HG03442 (cell line): ENCODE measurements at regions not wholly inside any gene's neighbourhood (a gene's known extent, or its start where the extent isn't known, plus 50 kb on each side); places are given as distances from the start of the nearest gene placed in this dataset.
A peak's percentile ranks its signal among the peaks of the same experiment; 100 is the strongest.

Experiments used
- ATAC-seq: cut with Tn5 transposase; IDR thresholded peaks from one replicate; pipeline ENCODE4 v1.9.1; 2021; ENCODE audit warnings: mild to moderate bottlenecking, moderate library complexity; ENCODE audit not compliant: unreplicated experiment

- ATAC-seq, result no peak
Measured at GRCh38 chrX:10047133-10047532, 80.0 kb downstream of the CLDN34 start.

- ATAC-seq, result no peak
Measured at GRCh38 chrX:10047631-10048030, 80.5 kb downstream of the CLDN34 start.

- no peak for ATAC-seq
Measured at GRCh38 chrX:10048076-10048475, 80.9 kb downstream of the CLDN34 start.

GRCh38 chrX:10048707-10049106 is 81.5 kb downstream of the CLDN34 start:
- ATAC-seq, result no peak

DNA sequence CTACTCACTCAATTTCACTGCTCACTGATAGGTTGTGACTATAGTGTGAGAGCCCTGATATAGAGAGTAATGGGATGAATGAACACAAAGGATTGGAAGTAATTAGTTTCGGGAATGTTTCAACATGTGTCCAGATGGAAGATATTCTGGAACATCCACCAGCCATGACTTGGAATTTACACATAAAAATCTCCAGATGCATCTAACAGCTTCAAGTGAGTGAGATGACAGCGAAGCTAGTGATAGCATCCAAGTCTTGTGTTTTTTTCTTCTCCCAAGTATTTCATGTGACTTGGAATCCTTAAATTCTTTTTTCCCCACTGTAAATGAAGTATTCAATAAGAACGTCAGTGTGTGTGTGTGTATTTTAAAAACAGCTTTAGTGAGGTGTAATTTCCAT is 82.1 kb downstream of the CLDN34 start:
- no peak for ATAC-seq

DNA sequence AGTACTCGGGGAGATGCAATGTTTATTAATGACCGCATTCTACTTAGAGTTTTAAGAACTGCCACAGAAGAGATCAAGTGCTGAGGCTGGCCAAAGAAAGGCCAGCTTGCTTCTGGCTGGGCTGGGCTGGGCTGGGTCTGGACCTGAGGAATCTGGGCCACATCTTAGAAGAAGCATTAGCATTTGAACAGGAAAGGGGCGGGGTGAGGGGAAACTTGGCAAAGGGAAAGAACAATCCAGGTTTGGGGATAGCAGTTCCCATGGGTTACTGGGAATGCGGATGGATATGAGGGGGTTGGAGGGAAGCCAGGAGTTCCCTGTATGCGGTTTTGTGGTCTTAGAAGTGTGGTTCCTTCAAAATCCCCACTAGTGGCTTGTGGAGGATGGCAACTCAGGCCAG is 83.3 kb downstream of the CLDN34 start:
- ATAC-seq, result no peak

DNA sequence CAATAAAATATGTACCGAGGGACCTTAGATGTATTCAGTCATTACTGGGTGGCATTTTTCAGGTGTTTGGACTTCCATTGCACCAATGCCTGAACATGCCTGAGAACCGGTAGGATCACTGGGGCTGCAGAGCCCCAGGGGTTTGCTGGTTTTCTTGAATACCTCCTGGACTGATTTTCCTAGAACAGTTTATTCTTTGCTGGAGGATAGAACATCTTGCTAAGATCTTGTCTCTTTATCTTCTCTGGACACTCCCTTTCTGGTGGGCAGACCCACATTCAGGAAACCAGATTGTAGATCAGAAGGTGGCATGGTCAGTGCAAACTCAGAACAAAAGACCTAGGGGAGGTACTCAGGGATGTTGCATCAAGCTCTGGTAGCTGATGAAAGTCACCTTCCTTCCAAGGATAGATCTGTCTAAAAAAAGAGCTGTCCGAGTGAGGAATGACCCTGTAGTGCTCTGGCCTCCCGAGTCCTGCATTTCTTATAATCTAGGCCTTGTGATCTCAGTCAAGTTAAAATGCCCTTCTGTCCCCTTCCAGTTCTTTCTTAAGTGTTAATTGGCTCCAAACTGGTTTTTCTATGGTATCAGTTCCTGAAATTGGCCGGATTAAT is 84.8 kb downstream of the CLDN34 start:
- ATAC-seq, result no peak

GRCh38 chrX:10052906-10053625 is 85.9 kb downstream of the CLDN34 start:
- no peak for ATAC-seq

GRCh38 chrX:10054396-10054795 is 87.2 kb downstream of the CLDN34 start:
- ATAC-seq, result no peak

- ATAC-seq, result no peak
Measured at GRCh38 chrX:10055430-10055829, 88.3 kb downstream of the CLDN34 start.

- peak; percentile 90 for ATAC-seq
Measured at GRCh38 chrX:10062352-10062751, 94.4 kb upstream of the CLCN4 start.

DNA sequence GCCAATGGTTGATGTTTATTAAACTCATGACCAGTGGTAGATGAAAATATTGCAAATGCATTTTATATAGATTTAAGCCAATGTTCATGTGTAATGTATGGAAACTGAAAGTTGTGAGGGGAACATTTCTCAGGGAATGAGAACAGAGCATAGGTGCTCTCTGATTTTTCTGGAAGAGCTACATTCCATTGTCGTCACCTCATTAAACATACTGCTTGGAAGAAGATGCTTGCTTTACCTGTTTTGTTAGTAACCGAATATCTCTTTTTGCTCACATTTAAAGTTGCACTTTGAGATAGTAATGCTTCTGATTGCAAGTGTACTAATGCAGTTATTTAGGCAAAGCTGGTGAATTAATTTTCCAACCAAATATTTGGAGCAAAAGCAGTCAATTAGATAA is 93.8 kb upstream of the CLCN4 start:
- ATAC-seq, result no peak

DNA sequence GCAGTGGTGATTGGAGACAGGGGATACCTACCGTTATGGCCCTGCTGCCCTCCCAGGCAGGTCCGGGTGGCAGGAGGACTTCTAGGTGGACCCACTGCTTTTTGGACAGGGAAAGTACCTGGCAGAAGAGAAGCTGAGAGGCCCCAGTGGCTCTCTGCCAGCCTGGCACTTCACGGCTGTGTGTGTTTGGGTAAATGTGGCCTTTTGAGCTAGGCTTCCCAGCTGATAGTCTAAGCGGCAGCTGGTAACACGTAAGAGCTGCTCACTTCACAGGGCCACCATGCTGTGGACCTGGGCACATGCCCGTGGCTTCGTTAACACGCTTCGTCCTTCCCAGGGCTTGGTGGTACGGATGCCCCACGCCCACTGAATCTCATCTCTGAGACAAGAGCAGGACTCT is 92.0 kb upstream of the CLCN4 start:
- ATAC-seq, result no peak

- ATAC-seq, result no peak
Measured at GRCh38 chrX:10070714-10071436, 85.9 kb upstream of the CLCN4 start.

DNA sequence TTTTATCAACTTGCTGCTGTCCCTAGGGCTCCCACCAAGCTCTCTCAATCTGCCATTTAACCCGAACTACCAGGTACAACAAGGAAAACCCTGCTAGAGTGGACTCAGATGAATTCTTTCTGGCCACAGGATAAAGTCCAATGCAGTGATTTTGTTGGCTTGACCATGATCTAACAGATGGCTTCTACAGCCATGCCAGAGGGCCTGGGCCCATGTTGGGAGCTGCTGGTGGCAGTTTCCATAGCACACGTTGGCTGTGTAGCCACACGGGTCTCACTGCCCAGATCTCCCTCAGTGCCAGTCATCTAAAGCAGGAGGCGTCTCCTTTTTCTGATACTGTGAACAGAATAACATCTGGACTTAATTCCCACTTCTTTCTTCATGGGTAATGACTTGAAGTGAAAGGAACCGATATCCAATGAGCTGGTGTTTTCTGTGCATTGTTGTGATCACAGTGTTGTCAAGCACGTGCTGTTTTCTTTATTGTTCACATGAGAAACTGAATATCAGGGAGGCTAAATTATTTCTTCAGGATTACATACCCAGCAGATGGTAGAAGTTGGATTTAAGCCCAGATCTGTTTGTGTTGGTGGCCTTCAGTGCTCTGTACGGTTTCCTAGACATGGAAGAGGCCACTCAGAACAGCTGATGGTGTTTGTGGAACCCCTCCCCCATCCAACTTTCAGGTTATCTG is 85.2 kb upstream of the CLCN4 start:
- ATAC-seq, result no peak

DNA sequence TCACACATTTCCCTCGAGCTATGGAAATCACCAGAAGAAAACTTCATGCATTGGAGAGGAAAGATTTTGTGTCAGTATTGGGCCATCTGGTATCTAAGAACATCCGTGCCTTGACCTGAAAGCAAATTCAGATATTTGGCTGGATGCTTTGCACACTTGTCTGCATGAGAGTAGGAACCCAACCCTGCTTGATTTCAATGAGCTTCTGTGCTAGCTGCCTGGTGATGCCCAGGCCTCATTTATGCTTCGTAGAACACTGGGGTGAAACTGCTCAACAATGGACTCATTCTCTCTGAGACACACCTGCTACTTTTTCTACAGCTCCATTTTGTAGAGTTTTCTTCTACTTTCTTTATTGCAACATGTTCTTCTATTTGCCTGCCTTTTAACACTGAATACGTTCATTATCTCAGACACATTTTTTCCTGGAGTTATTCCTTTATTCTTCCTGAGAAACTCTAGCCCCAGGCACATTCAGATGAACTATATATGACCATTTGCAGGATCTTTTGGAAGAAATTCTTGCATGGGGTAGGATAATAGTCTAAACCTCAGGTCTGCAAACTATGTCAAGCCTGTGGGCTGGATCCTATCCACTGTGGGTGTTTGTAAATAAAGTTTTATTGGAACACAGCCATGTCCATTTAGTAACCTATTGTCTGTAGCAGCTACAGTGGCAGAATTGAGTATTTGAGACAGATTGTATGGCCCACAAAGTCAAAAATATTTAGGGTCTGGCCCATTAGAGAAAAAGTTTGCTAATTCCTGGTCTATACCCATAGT is 83.8 kb upstream of the CLCN4 start:
- ATAC-seq, result no peak

DNA sequence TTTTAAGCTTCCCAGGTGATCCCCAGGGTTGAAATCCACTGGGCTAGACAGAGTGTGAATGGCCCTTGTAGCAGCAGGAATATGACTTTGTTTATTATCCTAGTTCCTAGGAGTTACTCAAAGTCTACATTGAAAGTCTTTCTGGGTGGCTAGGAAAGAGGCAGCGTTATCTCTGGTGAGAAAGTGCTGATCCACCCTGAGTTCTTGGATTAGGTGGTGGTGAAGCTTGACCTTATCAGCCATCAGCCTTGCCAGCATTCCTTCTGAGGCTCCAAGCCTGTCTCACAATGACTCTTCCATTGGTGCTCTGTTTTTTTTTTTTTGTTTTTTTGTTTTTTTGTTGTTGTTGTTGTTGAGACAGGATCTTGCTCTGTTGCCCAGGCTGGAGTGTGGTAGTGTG is 83.1 kb upstream of the CLCN4 start:
- no peak for ATAC-seq

DNA sequence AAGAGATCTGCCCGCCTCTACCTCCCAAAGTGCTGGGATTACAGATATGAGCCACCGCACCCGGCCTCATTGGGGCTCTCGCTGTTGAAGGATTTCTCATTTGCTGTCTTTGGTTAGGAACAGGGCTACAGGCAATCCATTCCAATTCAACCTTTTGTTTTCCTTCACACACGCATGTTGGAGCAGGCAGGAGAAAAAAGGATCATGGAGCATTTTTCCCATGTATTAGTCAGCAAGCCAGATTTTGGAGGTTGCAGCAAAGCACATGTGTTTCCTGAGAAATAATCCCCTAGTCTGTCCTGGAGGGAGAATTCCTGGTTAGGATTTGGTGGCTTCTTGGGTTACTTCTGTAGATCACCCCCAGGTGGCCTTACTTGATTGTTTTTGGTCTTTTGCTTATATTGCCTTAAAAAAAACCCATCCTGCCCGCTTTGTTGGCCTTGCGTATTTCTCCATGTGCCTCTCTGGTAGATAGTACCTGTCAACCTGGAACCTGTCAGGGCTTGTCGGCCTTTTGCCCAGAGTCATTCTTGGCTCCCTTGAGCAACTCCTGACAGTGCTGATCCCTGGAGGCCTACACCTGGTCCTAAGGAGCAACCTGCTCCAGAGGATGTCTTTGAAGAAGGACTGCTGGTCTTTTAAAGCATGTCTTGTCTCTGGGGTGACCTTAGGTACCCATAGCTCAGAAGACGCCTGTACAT is 82.4 kb upstream of the CLCN4 start:
- no peak for ATAC-seq

DNA sequence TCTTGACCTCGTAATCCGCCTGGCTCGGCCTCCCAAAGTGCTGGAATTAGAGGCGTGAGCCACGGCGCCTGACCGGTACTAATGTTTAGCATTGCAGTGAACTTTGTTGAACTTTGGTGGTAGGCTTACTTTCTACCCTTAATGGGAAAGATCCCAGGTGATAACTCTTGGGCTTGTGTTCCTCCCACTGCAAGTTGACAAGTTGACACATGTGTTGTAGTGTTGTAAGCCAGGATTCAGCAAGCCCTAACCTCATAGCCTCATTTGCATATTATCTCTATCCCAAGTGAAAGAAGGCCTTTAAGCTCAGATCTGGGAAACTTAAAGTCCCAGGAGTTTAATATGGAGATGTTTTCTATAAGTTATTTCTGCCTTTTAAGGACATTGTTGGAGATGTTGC is 80.0 kb upstream of the CLCN4 start:
- ATAC-seq, result no peak
